SJSA1 (cell line): ENCODE measurements at regions not wholly inside any gene's neighbourhood (a gene's known extent, or its start where the extent isn't known, plus 50 kb on each side); places are given as distances from the start of the nearest gene placed in this dataset.
A peak's percentile ranks its signal among the peaks of the same experiment; 100 is the strongest.

Experiments used
- DNase-seq, 2 experiments: peaks; one replicate each; pipeline ENCODE4 v3.0.0-alpha.2; 2015 to 2020; ENCODE audit warnings: low spot score in 2 of 2, low read depth in 1 of 2
- H3K27ac ChIP-seq: fragments of 250-450 bp; sonication (Bioruptor Pico); 2 replicates; pipeline ENCODE4 v1.5.1; 2020; ENCODE audit warnings: mild to moderate bottlenecking, moderate library complexity
- H3K27me3 ChIP-seq: fragments of 250-450 bp; sonication (Bioruptor Pico); replicated peaks from 2 replicates; pipeline ENCODE4 v1.5.1; 2020; ENCODE audit warnings: mild to moderate bottlenecking, moderate library complexity
- H3K36me3 ChIP-seq: fragments of 250-450 bp; sonication (Bioruptor Pico); 2 replicates; pipeline ENCODE4 v1.5.1; 2020; ENCODE audit warnings: mild to moderate bottlenecking
- H3K4me1 ChIP-seq: fragments of 250-450 bp; sonication (Bioruptor Pico); replicated peaks from 2 replicates; pipeline ENCODE4 v1.6.1; 2021; ENCODE audit warnings: mild to moderate bottlenecking
- H3K4me3 ChIP-seq: fragments of 250-450 bp; sonication (Bioruptor Pico); 2 replicates; pipeline ENCODE4 v1.5.1; 2020; ENCODE audit warnings: mild to moderate bottlenecking
- H3K9me3 ChIP-seq: fragments of 250-450 bp; sonication (Bioruptor Pico); replicated peaks from 2 replicates; pipeline ENCODE4 v1.5.1; 2020; ENCODE audit warnings: mild to moderate bottlenecking

DNA sequence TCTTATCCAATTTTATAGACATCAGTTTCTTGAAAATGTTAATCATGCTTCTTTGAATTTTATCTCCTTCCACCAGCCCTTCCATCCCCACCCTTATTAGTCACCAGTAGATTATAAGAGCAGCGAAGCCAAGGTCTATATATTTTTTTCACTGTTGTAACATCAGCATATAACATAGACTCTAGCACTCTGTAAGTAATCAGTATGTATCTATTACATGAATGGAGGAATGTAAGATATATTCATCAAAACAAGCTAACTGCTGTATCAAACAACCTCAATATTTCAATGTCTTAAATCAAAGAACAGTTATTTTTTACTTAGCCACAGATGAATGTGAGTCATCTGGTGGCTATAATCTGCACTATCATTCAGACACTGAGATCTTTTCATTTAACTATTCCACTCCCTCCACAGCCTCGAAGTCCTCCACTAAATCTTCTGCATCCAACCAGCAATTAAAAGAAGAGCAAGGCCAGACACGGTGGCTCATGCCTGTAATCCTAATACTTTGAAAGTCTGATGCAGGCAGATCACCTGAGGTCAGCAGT is 178.9 kb downstream of the CENPC start:
- H3K27me3 ChIP-seq, result no peaks in the 10 kb centered on the region
- no peak overlapping the region for H3K4me3 ChIP-seq
- no peaks in the 10 kb centered on the region for H3K4me1 ChIP-seq
- H3K9me3 ChIP-seq, result no peaks in the 10 kb centered on the region
- DNase-seq, result no peak
- H3K36me3 ChIP-seq, result no peaks in the 10 kb centered on the region
- H3K27ac ChIP-seq, result no peak overlapping the region

- Histone ChIP-seq H3K36me3 (no peaks in the 10 kb centered on the region), H3K27ac (no peak overlapping the region)
- DNase-seq, result no peak
Observed at GRCh38 chr4:67365661-67366245, 179.6 kb downstream of the CENPC start.

GRCh38 chr4:67355806-67356205 is 189.5 kb downstream of the CENPC start:
- DNase-seq, result no peak
- H3K4me3 ChIP-seq, result no peak overlapping the region
- H3K27me3 ChIP-seq, result no peaks in the 10 kb centered on the region
- no peak overlapping the region for H3K27ac ChIP-seq
- no peaks in the 10 kb centered on the region for H3K36me3 ChIP-seq
- H3K9me3 ChIP-seq, result no peaks in the 10 kb centered on the region
- H3K4me1 ChIP-seq, result no peaks in the 10 kb centered on the region

More at GRCh38 chr4:67365661-67366245, 179.6 kb downstream of the CENPC start:
- Histone ChIP-seq H3K9me3 (no peaks in the 10 kb centered on the region), H3K4me3 (no peak overlapping the region), H3K27me3 (no peaks in the 10 kb centered on the region), H3K4me1 (no peaks in the 10 kb centered on the region)

DNA sequence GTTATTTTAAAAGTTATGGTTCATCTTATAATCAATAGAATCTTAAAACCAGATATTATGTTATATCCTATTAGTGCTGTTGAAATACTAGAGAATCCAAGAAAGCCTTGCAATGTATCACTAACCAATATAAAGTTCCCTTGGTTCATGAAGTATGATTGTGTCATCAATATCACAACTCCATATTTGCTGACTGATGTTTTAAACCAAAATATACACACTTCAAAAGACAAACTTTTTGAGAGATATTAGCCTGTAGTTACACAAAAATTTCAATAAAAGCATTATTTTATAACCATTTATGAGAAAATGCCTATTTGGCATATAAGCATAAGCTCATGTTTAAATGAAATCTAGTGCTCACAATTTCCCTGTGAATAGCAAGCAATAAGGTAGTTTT is 198.6 kb downstream of the CENPC start:
- DNase-seq, result no peak
- H3K9me3 ChIP-seq, result no peaks in the 10 kb centered on the region
- no peak overlapping the region for H3K4me3 ChIP-seq
- no peaks in the 10 kb centered on the region for H3K36me3 ChIP-seq
- no peak overlapping the region for H3K27ac ChIP-seq
- H3K4me1 ChIP-seq, result no peaks in the 10 kb centered on the region
- no peaks in the 10 kb centered on the region for H3K27me3 ChIP-seq

DNA sequence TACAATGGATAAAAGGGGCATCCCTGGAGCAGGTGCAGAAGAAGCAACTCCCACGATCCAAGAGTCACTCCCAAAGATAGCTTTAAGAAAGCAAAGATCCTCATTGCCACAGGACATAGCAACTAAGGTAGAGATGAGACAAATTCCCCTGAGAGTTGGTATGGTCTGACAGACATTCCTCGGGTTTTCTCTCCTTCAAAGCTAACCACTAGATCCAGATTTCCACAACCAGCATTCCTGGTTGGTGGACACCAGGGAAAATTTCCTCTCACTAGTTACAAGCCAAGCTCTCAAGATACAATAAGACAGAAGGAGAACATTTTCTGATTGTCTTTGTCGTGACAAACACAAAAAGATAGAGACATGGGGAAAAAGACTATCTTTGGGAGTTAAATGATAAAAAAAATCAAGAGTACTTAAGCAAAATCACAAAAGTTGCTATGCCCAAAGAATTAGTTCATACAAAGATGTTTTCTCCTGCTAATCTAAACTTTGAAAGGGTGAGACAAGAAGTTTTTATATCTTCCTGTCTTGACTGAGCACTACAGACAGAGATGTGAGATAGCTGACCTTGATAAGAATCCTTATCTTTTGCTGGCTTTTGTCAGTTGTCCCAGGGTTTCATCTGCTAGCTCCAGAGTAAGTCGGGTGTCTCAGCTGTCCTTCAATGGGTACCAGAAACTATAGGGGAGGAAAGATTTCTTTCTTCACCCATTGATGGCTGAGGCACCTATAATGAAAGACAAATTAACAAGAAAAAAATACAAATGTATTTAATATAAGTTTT is 200.5 kb downstream of the CENPC start:
- Histone ChIP-seq H3K27me3 (no peaks in the 10 kb centered on the region), H3K9me3 (no peaks in the 10 kb centered on the region), H3K4me3 (no peak overlapping the region), H3K4me1 (no peaks in the 10 kb centered on the region), H3K36me3 (no peaks in the 10 kb centered on the region), H3K27ac (no peak overlapping the region)
- DNase-seq, result no peak

GRCh38 chr4:67343199-67343598 is 202.1 kb downstream of the CENPC start:
- Histone ChIP-seq H3K27me3 (no peaks in the 10 kb centered on the region), H3K4me3 (no peak overlapping the region), H3K36me3 (no peaks in the 10 kb centered on the region), H3K9me3 (no peaks in the 10 kb centered on the region), H3K27ac (no peak overlapping the region), H3K4me1 (no peaks in the 10 kb centered on the region)
- DNase-seq, result no peak

GRCh38 chr4:67342291-67342690 is 203.0 kb downstream of the CENPC start:
- H3K9me3 ChIP-seq, result no peaks in the 10 kb centered on the region
- DNase-seq, result no peak
- no peaks in the 10 kb centered on the region for H3K4me1 ChIP-seq
- no peak overlapping the region for H3K27ac ChIP-seq
- no peaks in the 10 kb centered on the region for H3K27me3 ChIP-seq
- no peak overlapping the region for H3K4me3 ChIP-seq
- no peaks in the 10 kb centered on the region for H3K36me3 ChIP-seq

- Histone ChIP-seq H3K4me1 (no peaks in the 10 kb centered on the region), H3K4me3 (no peak overlapping the region), H3K27me3 (no peaks in the 10 kb centered on the region; the same call in 1 of the 2 replicates), H3K36me3 (no peaks in the 10 kb centered on the region), H3K9me3 (no peaks in the 10 kb centered on the region), H3K27ac (no peak overlapping the region)
- DNase-seq, result no peak
Observed at GRCh38 chr4:67333664-67334063, 211.6 kb downstream of the CENPC start.

DNA sequence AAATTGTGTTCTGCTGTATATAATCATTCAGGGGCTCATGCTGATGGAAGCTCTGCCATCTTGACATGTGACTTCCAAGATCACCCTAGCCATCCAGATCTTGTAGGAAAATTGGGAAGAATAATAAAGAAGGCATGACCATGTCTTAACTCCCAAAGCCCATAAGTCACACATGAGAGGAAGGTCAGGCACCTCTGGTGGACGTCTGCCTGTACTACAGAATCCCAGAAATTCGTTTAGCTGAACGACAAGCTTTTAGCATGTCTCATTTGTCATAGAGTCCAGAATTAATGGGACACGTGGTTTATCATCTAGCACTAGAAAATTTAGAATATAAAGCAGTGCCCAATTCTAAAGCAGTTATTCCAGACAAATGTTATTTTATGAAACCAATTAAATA is 212.7 kb downstream of the CENPC start:
- Histone ChIP-seq H3K4me3 (no peak overlapping the region), H3K27me3 (no peaks in the 10 kb centered on the region; the same call in 1 of the 2 replicates), H3K4me1 (no peaks in the 10 kb centered on the region), H3K36me3 (no peaks in the 10 kb centered on the region), H3K27ac (no peak overlapping the region), H3K9me3 (no peaks in the 10 kb centered on the region)
- DNase-seq, result no peak

GRCh38 chr4:67328393-67328792 is 216.9 kb downstream of the CENPC start:
- Histone ChIP-seq H3K9me3 (no peaks in the 10 kb centered on the region), H3K4me3 (no peak overlapping the region), H3K27ac (no peak overlapping the region), H3K36me3 (no peaks in the 10 kb centered on the region), H3K27me3 (no peaks in the 10 kb centered on the region), H3K4me1 (no peaks in the 10 kb centered on the region)
- DNase-seq, result no peak

- no peaks in the 10 kb centered on the region for H3K27me3 ChIP-seq
Observed at GRCh38 chr4:67328018-67328278, 217.4 kb downstream of the CENPC start.

GRCh38 chr4:67327245-67328017 is 217.9 kb downstream of the CENPC start:
- Histone ChIP-seq H3K36me3 (no peaks in the 10 kb centered on the region), H3K27ac (no peak overlapping the region), H3K4me1 (no peaks in the 10 kb centered on the region), H3K9me3 (no peaks in the 10 kb centered on the region), H3K4me3 (no peak overlapping the region), H3K27me3 (no peaks in the 10 kb centered on the region)
- DNase-seq, result peak; percentile 33 to 49

More at GRCh38 chr4:67328018-67328278, 217.4 kb downstream of the CENPC start:
- Histone ChIP-seq H3K9me3 (no peaks in the 10 kb centered on the region), H3K4me1 (no peaks in the 10 kb centered on the region), H3K36me3 (no peaks in the 10 kb centered on the region), H3K27ac (no peak overlapping the region), H3K4me3 (no peak overlapping the region)
- no peak for DNase-seq

DNA sequence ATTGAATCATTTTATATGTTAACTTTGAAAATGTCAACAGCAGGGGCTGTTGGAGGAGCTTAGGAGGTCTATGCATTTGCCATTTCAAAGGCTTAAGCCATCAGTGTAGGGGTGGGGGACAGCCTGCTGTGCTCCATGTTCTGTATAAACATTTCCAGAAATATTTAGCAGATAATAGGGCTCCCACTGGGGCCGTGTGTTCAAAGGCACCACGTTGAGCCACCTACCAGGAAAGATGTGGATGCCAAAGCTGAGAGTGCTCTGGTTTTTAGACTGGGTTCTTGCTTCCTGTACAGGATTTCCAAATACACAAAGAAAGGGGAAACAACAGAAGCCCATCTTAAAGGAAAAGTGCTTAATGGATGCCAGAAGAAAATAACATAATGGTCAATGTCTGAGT is 219.5 kb downstream of the CENPC start:
- no peaks in the 10 kb centered on the region for H3K27me3 ChIP-seq
- H3K36me3 ChIP-seq, result no peaks in the 10 kb centered on the region
- DNase-seq, result no peak
- H3K9me3 ChIP-seq, result no peaks in the 10 kb centered on the region
- no peak overlapping the region for H3K27ac ChIP-seq
- H3K4me3 ChIP-seq, result no peak overlapping the region
- no peaks in the 10 kb centered on the region for H3K4me1 ChIP-seq

DNA sequence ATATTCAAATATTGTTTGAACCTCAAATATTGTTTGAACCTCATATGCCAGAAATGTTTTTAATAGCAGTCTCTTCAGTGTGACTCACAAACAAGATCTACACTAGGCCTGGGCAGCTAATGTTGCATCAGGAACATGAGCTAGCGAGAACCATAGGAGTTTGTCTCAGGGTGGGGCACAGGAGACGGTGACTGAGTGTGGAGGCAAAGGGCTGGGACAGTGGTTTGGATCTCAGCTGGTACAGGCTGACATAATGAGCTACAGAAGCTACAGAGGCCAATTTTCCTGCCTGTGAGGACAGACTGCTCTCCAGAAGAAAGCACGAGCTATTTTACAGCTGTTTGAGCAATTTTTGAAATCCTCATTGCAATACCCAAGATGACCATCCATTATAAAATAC is 224.7 kb downstream of the CENPC start:
- Histone ChIP-seq H3K4me3 (no peak overlapping the region), H3K27ac (no peak overlapping the region), H3K4me1 (no peaks in the 10 kb centered on the region), H3K36me3 (no peaks in the 10 kb centered on the region), H3K9me3 (no peaks in the 10 kb centered on the region), H3K27me3 (no peaks in the 10 kb centered on the region)
- DNase-seq, result no peak
